Mesenchymal stem cell (in vitro differentiated cells and primary cell): ENCODE measurements at regions not wholly inside any gene's neighbourhood (a gene's known extent, or its start where the extent isn't known, plus 50 kb on each side); places are given as distances from the start of the nearest gene placed in this dataset.

Experiments used
- DNase-seq: peaks from one replicate; pipeline ENCODE4 v3.0.0-alpha.2; 2013
- H2AFZ ChIP-seq: one replicate; pipeline ENCODE4 v1.6.1; 2013; ENCODE audit warnings: low read depth, mild to moderate bottlenecking, control low read depth, inconsistent platforms, low read length, moderate library complexity
- H2AK5ac ChIP-seq: 2 replicates; pipeline ENCODE4 v1.6.1; 2013; ENCODE audit warnings: low read length, moderate library complexity, mild to moderate bottlenecking, inconsistent platforms; ENCODE audit not compliant: severe bottlenecking
- H2BK120ac ChIP-seq: one replicate; pipeline ENCODE4 v1.6.1; 2013; ENCODE audit warnings: low read depth, mild to moderate bottlenecking, inconsistent platforms, low read length, moderate library complexity
- H2BK12ac ChIP-seq, 2 experiments: one replicate each; pipeline ENCODE4 v1.6.1; 2013; ENCODE audit warnings: inconsistent platforms in 2 of 2, low read length in 2 of 2, mild to moderate bottlenecking in 2 of 2, moderate library complexity in 2 of 2, control low read depth in 1 of 2
- H2BK15ac ChIP-seq: one replicate; pipeline ENCODE4 v1.6.1; 2013; ENCODE audit warnings: mild to moderate bottlenecking, low read depth, inconsistent platforms; ENCODE audit not compliant: poor library complexity, severe bottlenecking
- H2BK5ac ChIP-seq: 2 replicates; pipeline ENCODE4 v1.6.1; 2013; ENCODE audit warnings: low read depth, mild to moderate bottlenecking, low read length, control low read depth, inconsistent platforms; ENCODE audit not compliant: poor library complexity, severe bottlenecking
- H3K14ac ChIP-seq, 2 experiments: one replicate each; pipeline ENCODE4 v1.6.1; 2013; ENCODE audit warnings: inconsistent platforms in 2 of 2, low read length in 2 of 2, control low read depth in 1 of 2, mild to moderate bottlenecking in 1 of 2, moderate library complexity in 1 of 2
- H3K18ac ChIP-seq, 2 experiments: one replicate each; pipeline ENCODE4 v1.6.1; 2013; ENCODE audit warnings: inconsistent platforms in 2 of 2, low read length in 2 of 2, control low read depth in 1 of 2, low read depth in 1 of 2, mild to moderate bottlenecking in 1 of 2
- H3K23ac ChIP-seq, 2 experiments: one replicate each; pipeline ENCODE4 v1.6.1; 2013; ENCODE audit warnings: inconsistent platforms in 2 of 2, low read length in 2 of 2, mild to moderate bottlenecking in 2 of 2, moderate library complexity in 2 of 2, control low read depth in 1 of 2
- H3K27ac ChIP-seq: 2 replicates; pipeline ENCODE4 v1.5.1; 2013; ENCODE audit warnings: mild to moderate bottlenecking, moderate library complexity, low read length, control low read depth, inconsistent platforms; ENCODE audit not compliant: poor library complexity, severe bottlenecking
- H3K27me3 ChIP-seq, 2 experiments: 2 replicates each; pipeline versions ENCODE4 v1.6.1 to v1.7.0; 2013; ENCODE audit warnings: low read length in 2 of 2, mild to moderate bottlenecking in 2 of 2, moderate library complexity in 2 of 2, control low read depth in 1 of 2, inconsistent platforms in 1 of 2; ENCODE audit not compliant: control insufficient read depth in 1 of 2, insufficient read depth in 1 of 2
- H3K36me3 ChIP-seq, 2 experiments: 2 replicates each; pipeline versions ENCODE4 v1.6.1 to v1.7.0; 2013; ENCODE audit warnings: low read length in 2 of 2, control low read depth in 1 of 2, inconsistent platforms in 1 of 2, low read depth in 1 of 2, mild to moderate bottlenecking in 1 of 2; ENCODE audit not compliant: insufficient read depth in 2 of 2, control insufficient read depth in 1 of 2
- H3K4ac ChIP-seq, 2 experiments: one replicate each; pipeline ENCODE4 v1.6.1; 2013; ENCODE audit warnings: inconsistent platforms in 2 of 2, low read length in 2 of 2, mild to moderate bottlenecking in 2 of 2, moderate library complexity in 2 of 2, control low read depth in 1 of 2, low read depth in 1 of 2
- H3K4me1 ChIP-seq: 2 replicates; pipeline ENCODE4 v1.6.1; 2013; ENCODE audit warnings: low read depth, low read length, control low read depth; ENCODE audit not compliant: control insufficient read depth, insufficient read depth
- H3K4me2 ChIP-seq: 2 replicates; pipeline ENCODE4 v1.6.1; 2013; ENCODE audit warnings: low read length, mild to moderate bottlenecking, inconsistent platforms; ENCODE audit not compliant: poor library complexity, severe bottlenecking
- H3K4me3 ChIP-seq, 2 experiments: 2 replicates each; pipeline versions ENCODE4 v1.5.1 to v1.7.0; 2013; ENCODE audit warnings: low read length in 2 of 2, mild to moderate bottlenecking in 2 of 2, control low read depth in 1 of 2, low read depth in 1 of 2; ENCODE audit not compliant: insufficient read depth in 1 of 2
- H3K79me1 ChIP-seq: replicated peaks from 2 replicates; pipeline ENCODE4 v1.6.1; 2013; ENCODE audit warnings: mild to moderate bottlenecking, control low read depth, low read length, inconsistent platforms; ENCODE audit not compliant: poor library complexity, severe bottlenecking
- H3K9ac ChIP-seq: 2 replicates; pipeline ENCODE4 v1.7.0; 2013; ENCODE audit warnings: mild to moderate bottlenecking, low read length, moderate library complexity
- H3K9me3 ChIP-seq: 2 replicates; pipeline ENCODE4 v1.7.0; 2013; ENCODE audit warnings: mild to moderate bottlenecking, low read length; ENCODE audit not compliant: control insufficient read depth
- H4K8ac ChIP-seq: one replicate; pipeline ENCODE4 v1.6.1; 2013; ENCODE audit warnings: inconsistent platforms, mild to moderate bottlenecking, low read length, moderate library complexity
- H4K91ac ChIP-seq: one replicate; pipeline ENCODE4 v1.6.1; 2013; ENCODE audit warnings: mild to moderate bottlenecking, low read length, inconsistent platforms
- WGBS: methylation state at CpG from one replicate; pipeline ENCODE4 v1.1.7; 2013; ENCODE audit warnings: mixed read lengths; 5-methylcytosine and 5-hydroxymethylcytosine counted together

DNA sequence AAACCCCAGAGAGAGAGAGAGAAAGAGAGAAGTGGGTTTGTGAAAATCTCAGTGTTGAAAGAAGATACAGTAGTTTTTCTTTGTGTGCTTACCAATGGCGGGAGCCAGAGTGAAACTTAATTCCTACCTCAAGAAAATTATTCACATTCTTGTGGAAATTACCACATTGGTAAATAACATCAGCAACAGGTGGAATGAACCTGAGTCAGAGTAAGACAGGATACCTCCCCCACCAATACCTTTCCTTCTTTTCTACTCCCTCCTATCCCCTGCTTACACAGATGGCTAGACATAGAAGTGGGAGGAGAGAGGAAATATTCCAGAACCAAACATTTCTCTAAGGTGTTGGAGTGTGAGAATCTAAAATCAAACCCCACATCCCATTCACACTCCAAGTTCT is 793.9 kb downstream of the SORCS3 start:
- H2BK15ac ChIP-seq = no peak overlapping the region
- H3K9me3 ChIP-seq = peaks cover 4% of the 10 kb centered on the region
- H2AK5ac ChIP-seq = no peak overlapping the region
- H2BK12ac ChIP-seq = no peak overlapping the region
- H3K18ac ChIP-seq = no peak overlapping the region
- no peaks in the 10 kb centered on the region for H3K79me1 ChIP-seq
- no peak for DNase-seq
- H2AFZ ChIP-seq = no peak overlapping the region
- H3K36me3 ChIP-seq = no peaks in the 10 kb centered on the region
- H3K23ac ChIP-seq = no peak overlapping the region
- H3K27ac ChIP-seq = no peak overlapping the region
- no peak overlapping the region for H4K91ac ChIP-seq
- no peak overlapping the region for H4K8ac ChIP-seq
- H3K4me2 ChIP-seq = no peak overlapping the region
- no peak overlapping the region for H3K9ac ChIP-seq
- no peak overlapping the region for H2BK5ac ChIP-seq
- WGBS = 60% methylated on average over 1 of the region's 1 CpG
- H2BK120ac ChIP-seq = no peak overlapping the region
- H3K14ac ChIP-seq = no peak overlapping the region
- no peaks in the 10 kb centered on the region for H3K27me3 ChIP-seq
- H3K4ac ChIP-seq = no peak overlapping the region
- H3K4me3 ChIP-seq = no peak overlapping the region
- H3K4me1 ChIP-seq = no peaks in the 10 kb centered on the region

DNA sequence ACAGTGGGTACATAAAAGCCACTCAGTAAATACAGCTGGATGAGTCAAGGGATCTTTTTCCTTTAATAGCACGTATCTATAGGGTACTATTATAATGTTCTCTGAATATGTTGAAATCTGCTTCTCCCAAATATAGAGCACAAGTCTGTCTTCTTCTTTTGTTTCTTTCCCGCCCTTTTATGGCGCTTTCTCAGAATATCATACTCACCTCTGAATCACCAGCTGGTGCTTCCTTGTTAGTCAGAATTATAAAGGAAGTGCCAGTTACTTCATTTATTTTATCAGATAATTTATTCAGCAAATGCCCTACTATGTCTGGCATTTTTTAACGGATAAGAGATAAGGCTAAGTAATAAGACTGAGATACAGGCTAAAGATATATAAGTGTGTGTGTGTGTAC is 772.9 kb downstream of the SORCS3 start:
- H2BK5ac ChIP-seq = no peak overlapping the region
- H3K79me1 ChIP-seq = no peaks in the 10 kb centered on the region
- DNase-seq = no peak
- no peak overlapping the region for H2BK120ac ChIP-seq
- H3K4me3 ChIP-seq = no peak overlapping the region
- no peak overlapping the region for H3K18ac ChIP-seq
- H3K4me2 ChIP-seq = no peak overlapping the region
- H2BK12ac ChIP-seq = no peak overlapping the region
- no peaks in the 10 kb centered on the region for H3K27me3 ChIP-seq
- no peak overlapping the region for H3K14ac ChIP-seq
- 82% methylated on average over 3 of the region's 4 CpGs for WGBS
- H4K8ac ChIP-seq = no peak overlapping the region
- no peak overlapping the region for H2AK5ac ChIP-seq
- no peak overlapping the region for H2BK15ac ChIP-seq
- peaks cover 30% of the 10 kb centered on the region for H3K9me3 ChIP-seq
- H3K27ac ChIP-seq = no peak overlapping the region
- no peaks in the 10 kb centered on the region for H3K36me3 ChIP-seq
- no peak overlapping the region for H3K9ac ChIP-seq
- H3K4ac ChIP-seq = no peak overlapping the region
- no peak overlapping the region for H4K91ac ChIP-seq
- H2AFZ ChIP-seq = no peak overlapping the region
- H3K23ac ChIP-seq = no peak overlapping the region
- H3K4me1 ChIP-seq = no peaks in the 10 kb centered on the region

DNA sequence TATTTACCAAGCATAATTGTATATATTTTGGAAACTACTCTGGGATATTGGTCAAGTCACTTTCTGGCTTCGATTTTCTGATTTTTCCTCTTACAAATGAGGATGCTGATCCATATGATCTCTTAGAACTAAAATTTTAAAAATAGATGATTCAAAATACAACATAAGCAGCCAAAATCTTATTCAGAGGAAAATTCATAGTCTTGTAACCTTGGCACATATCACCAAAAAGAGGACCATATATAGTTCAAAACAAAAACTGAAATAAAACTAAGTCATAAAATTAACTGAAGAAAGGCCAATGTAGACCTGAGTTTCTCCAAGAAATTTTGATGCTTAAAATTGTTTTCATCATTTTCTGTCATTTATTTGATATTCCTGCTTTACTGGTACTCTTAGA is 768.3 kb downstream of the SORCS3 start:
- Histone ChIP-seq H4K91ac (no peak overlapping the region), H3K4me1 (no peaks in the 10 kb centered on the region), H3K9me3 (peaks cover 46% of the 10 kb centered on the region), H3K9ac (no peak overlapping the region), H3K27me3 (no peaks in the 10 kb centered on the region), H3K18ac (no peak overlapping the region), H3K14ac (no peak overlapping the region), H4K8ac (no peak overlapping the region), H3K4me3 (no peak overlapping the region), H2AK5ac (no peak overlapping the region), H3K4ac (no peak overlapping the region), H3K23ac (no peak overlapping the region), H2BK12ac (no peak overlapping the region), H2BK120ac (no peak overlapping the region), H3K27ac (no peak overlapping the region), H2BK5ac (no peak overlapping the region), H3K36me3 (no peaks in the 10 kb centered on the region), H3K4me2 (no peak overlapping the region), H2AFZ (no peak overlapping the region), H3K79me1 (no peaks in the 10 kb centered on the region), H2BK15ac (no peak overlapping the region)
- WGBS = no CpG with 5 or more reads among the region's 1 CpG
- DNase-seq = no peak

- Histone ChIP-seq H3K4me1 (no peaks in the 10 kb centered on the region), H3K4ac (no peak overlapping the region), H2AK5ac (no peak overlapping the region), H2AFZ (no peak overlapping the region), H3K36me3 (no peaks in the 10 kb centered on the region), H3K23ac (no peak overlapping the region), H3K14ac (no peak overlapping the region), H3K4me3 (no peak overlapping the region), H2BK12ac (no peak overlapping the region), H3K27me3 (no peaks in the 10 kb centered on the region), H3K9me3 (peaks cover 40% of the 10 kb centered on the region), H3K4me2 (no peak overlapping the region), H3K79me1 (no peaks in the 10 kb centered on the region), H4K8ac (no peak overlapping the region), H2BK5ac (no peak overlapping the region), H3K9ac (no peak overlapping the region), H3K18ac (no peak overlapping the region), H2BK120ac (no peak overlapping the region), H4K91ac (no peak overlapping the region), H3K27ac (no peak overlapping the region), H2BK15ac (no peak overlapping the region)
- WGBS = 46% methylated on average over 2 of the region's 2 CpGs
- DNase-seq = no peak
These were observed 765.4 kb downstream of the SORCS3 start for GRCh38 chr10:105406488-105406887.
